OCI-LY1 (cell line): ENCODE measurements at regions not wholly inside any gene's neighbourhood (a gene's known extent, or its start where the extent isn't known, plus 50 kb on each side); places are given as distances from the start of the nearest gene placed in this dataset.

Experiments used
- EZH2 ChIP-seq: fragments of 200-600 bp; sonication (generic), shearing (Covaris generic); IDR thresholded peaks from 2 replicates; pipeline ENCODE4 v1.8.0; 2017; ENCODE audit warnings: borderline replicate concordance, mixed run types, mild to moderate bottlenecking, antibody characterized with exemption, low read length, moderate library complexity, mixed read lengths
- TF ChIP-seq, protein P1 (sequence below): fragments of 200-600 bp; sonication (generic), shearing (Covaris generic); IDR thresholded peaks from 2 replicates; pipeline ENCODE4 v1.5.1; 2017; ENCODE audit warnings: mild to moderate bottlenecking, antibody characterized with exemption, low read length, moderate library complexity, mixed read lengths

GRCh38 chr2:122277956-122278355 lies 522.5 kb downstream of the TSN start:
- TF ChIP-seq, protein P1, sequence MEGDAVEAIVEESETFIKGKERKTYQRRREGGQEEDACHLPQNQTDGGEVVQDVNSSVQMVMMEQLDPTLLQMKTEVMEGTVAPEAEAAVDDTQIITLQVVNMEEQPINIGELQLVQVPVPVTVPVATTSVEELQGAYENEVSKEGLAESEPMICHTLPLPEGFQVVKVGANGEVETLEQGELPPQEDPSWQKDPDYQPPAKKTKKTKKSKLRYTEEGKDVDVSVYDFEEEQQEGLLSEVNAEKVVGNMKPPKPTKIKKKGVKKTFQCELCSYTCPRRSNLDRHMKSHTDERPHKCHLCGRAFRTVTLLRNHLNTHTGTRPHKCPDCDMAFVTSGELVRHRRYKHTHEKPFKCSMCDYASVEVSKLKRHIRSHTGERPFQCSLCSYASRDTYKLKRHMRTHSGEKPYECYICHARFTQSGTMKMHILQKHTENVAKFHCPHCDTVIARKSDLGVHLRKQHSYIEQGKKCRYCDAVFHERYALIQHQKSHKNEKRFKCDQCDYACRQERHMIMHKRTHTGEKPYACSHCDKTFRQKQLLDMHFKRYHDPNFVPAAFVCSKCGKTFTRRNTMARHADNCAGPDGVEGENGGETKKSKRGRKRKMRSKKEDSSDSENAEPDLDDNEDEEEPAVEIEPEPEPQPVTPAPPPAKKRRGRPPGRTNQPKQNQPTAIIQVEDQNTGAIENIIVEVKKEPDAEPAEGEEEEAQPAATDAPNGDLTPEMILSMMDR: no peak
- no peak for TF ChIP-seq EZH2
